Gastrocnemius medialis (tissue), 4 donors: ENCODE measurements at regions not wholly inside any gene's neighbourhood (a gene's known extent, or its start where the extent isn't known, plus 50 kb on each side); places are given as distances from the start of the nearest gene placed in this dataset.
"Not testable (repeated sequence)": the region's sequence is repeated elsewhere in the genome, so short reads cannot be mapped to it uniquely, and the experiment has no call there.

ENCODE experiments used
- CTCF ChIP-seq, 5 experiments: fragments of 450-650 bp in 3 of 5; fragments of 200-600 bp in 2 of 5; sonication (generic) in 2 of 5; IDR thresholded peaks in 4 of 5; conservative IDR thresholded peaks in 1 of 5; 1 replicate in 4 of 5; 2 replicates in 1 of 5; pipeline ENCODE4 v1.5.1; 2016 to 2019; ENCODE audit warnings: antibody characterized with exemption in 5 of 5, mild to moderate bottlenecking in 3 of 5, moderate library complexity in 3 of 5
- POLR2A ChIP-seq, 2 donors: fragments of 450-650 bp; IDR thresholded peaks; one replicate each; pipeline ENCODE4 v1.6.1; 2017; ENCODE audit warnings: antibody characterized with exemption in 2 of 2, mild to moderate bottlenecking in 2 of 2, moderate library complexity in 2 of 2

DNA sequence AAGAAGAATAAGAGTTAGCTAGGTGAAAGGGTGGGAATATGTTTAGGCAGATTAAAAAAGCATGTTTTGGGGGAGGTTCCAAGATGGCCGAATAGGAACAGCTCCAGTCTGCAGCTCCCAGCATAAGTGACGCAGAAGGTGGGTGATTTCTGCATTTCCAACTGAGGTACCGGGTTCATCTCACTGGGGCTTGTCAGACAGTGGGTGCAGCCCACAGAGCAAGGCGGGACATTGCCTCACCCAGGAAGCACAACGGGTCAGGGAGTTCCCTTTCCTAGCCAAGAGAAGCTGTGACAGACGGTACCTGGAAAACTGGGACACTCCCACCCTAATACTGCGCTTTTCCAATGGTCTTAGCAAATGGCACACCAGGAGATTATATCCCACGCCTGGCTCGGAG is 60.5 kb upstream of the FMOD start:
- not testable (repeated sequence) for TF ChIP-seq CTCF (IDR thresholded peaks at IDR 0.05 in 4 of 5, conservative IDR thresholded peaks at IDR 0.05 in 1 of 5); POLR2A (IDR thresholded peaks at IDR 0.05)
